ENCODE measurements at regions not wholly inside any gene's neighbourhood (a gene's known extent, or its start where the extent isn't known, plus 50 kb on each side); places are given as distances from the start of the nearest gene placed in this dataset.

GRCh38 chr4:41859087-41859486, 76.1 kb upstream of the TMEM33 start:
- Histone ChIP-seq H3K27me3 (peaks cover 61% of the 10 kb centered on the region), H3K4me1 (no peaks in the 10 kb centered on the region), H3K4me3 (no peak overlapping the region), H3K36me3 (no peaks in the 10 kb centered on the region), H3K9me3 (peaks cover 0 to 3% (median 0%) of the 10 kb centered on the region in 3 donors), H3K27ac (no peak overlapping the region)
- TF ChIP-seq, protein P1, sequence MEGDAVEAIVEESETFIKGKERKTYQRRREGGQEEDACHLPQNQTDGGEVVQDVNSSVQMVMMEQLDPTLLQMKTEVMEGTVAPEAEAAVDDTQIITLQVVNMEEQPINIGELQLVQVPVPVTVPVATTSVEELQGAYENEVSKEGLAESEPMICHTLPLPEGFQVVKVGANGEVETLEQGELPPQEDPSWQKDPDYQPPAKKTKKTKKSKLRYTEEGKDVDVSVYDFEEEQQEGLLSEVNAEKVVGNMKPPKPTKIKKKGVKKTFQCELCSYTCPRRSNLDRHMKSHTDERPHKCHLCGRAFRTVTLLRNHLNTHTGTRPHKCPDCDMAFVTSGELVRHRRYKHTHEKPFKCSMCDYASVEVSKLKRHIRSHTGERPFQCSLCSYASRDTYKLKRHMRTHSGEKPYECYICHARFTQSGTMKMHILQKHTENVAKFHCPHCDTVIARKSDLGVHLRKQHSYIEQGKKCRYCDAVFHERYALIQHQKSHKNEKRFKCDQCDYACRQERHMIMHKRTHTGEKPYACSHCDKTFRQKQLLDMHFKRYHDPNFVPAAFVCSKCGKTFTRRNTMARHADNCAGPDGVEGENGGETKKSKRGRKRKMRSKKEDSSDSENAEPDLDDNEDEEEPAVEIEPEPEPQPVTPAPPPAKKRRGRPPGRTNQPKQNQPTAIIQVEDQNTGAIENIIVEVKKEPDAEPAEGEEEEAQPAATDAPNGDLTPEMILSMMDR (IDR thresholded peaks at IDR 0.05) = no peak
- TF ChIP-seq EP300 (IDR thresholded peaks at IDR 0.05) (no peak), POLR2A (IDR thresholded peaks at IDR 0.05) (no peak), POLR2AphosphoS5 (IDR thresholded peaks at IDR 0.05) (no peak)
- no peak for ATAC-seq
- WGBS, 2 donors (ENCODE audit: low coverage in 1 of 2) = 24 to 43% methylated on average over 4 of the region's 4 CpGs

DNA sequence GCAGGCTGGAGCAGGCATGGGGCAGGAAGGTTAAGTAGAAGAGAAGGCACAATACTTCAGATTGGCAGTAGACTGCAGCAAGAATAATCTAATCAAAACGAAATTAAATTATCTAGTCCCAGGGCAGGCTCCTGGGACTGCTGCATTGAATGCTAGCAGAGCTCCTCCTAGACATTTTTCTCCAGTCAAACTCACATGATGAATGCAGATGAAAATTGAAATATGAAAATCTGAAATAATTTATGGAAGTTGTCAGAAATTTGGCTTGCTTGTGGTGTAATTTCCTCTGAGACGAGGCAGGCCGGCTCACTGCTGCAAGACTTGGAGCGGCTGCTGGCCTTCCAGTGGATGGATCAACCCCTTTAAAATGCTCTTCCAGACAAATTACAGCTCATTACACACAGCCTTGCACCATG, 78.0 kb upstream of the TMEM33 start:
- no peaks in the 10 kb centered on the region for H3K9me3 ChIP-seq
- no peak overlapping the region for H3K27ac ChIP-seq
- ATAC-seq = no peak
- H3K36me3 ChIP-seq = no peaks in the 10 kb centered on the region
- no peaks in the 10 kb centered on the region for H3K4me1 ChIP-seq
- no peak overlapping the region for H3K4me3 ChIP-seq
- no peak for TF ChIP-seq POLR2A (IDR thresholded peaks at IDR 0.05)
- TF ChIP-seq EP300 (IDR thresholded peaks at IDR 0.05) = no peak
- TF ChIP-seq, protein P1 (IDR thresholded peaks at IDR 0.05) = no peak
- TF ChIP-seq POLR2AphosphoS5 (IDR thresholded peaks at IDR 0.05) = no peak
- peaks cover 51% of the 10 kb centered on the region for H3K27me3 ChIP-seq
- 17 to 23% methylated on average over 4 of the region's 4 CpGs for WGBS, 2 donors (ENCODE audit: low coverage in 1 of 2)

DNA sequence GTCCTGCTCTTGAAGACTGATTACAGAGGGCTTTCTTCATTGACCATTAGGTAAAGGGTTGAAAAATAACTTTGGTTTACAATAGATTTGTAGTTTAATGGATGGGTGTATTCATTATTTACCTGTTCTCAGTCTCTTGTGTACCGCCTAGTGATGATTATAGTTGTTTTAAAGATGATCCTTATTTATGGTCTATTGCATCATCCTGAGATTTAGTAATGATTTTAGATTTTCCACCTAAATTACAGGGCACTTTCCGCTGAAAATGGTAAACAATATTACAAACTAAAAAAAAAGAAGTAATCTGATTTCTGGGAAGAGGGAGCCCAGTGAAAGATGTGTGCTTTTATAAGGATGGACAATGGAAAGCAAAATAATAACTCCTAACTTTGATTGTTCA, 78.4 kb upstream of the TMEM33 start:
- H3K4me3 ChIP-seq = no peak overlapping the region
- no peak overlapping the region for H3K27ac ChIP-seq
- no peaks in the 10 kb centered on the region for H3K4me1 ChIP-seq
- TF ChIP-seq, protein P1 (IDR thresholded peaks at IDR 0.05) = no peak
- no peak for TF ChIP-seq POLR2AphosphoS5 (IDR thresholded peaks at IDR 0.05)
- no peak for TF ChIP-seq POLR2A (IDR thresholded peaks at IDR 0.05)
- TF ChIP-seq EP300 (IDR thresholded peaks at IDR 0.05) = no peak
- peaks cover 47% of the 10 kb centered on the region for H3K27me3 ChIP-seq
- H3K9me3 ChIP-seq = no peaks in the 10 kb centered on the region
- ATAC-seq = no peak
- 80 to 100% methylated on average over 2 of the region's 2 CpGs for WGBS, 2 donors (ENCODE audit: low coverage in 1 of 2)
- no peaks in the 10 kb centered on the region for H3K36me3 ChIP-seq

DNA sequence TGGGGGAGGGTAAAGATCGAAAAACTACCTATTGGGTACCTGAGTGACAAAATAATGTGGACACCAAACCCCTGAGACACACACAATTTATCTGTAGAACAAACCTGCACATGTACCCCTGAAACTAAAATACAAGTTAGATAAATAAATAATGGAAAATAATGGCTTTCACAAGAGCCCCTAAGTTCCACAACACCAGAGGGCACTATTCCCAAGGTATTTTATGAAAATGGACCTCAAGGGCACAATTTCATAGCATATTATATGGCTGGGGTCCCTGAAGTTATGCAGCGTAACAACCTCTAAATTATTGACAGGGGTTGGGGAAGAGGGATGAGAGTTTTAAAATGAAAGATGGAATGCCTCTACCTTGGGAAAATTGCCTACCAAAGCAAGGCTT, 81.3 kb upstream of the TMEM33 start:
- no peak for TF ChIP-seq POLR2AphosphoS5 (IDR thresholded peaks at IDR 0.05)
- TF ChIP-seq EP300 (IDR thresholded peaks at IDR 0.05) = no peak
- TF ChIP-seq, protein P1 (IDR thresholded peaks at IDR 0.05) = no peak
- no peak for TF ChIP-seq POLR2A (IDR thresholded peaks at IDR 0.05)
- 79 to 81% methylated on average over 2 of the region's 2 CpGs for WGBS, 2 donors (ENCODE audit: low coverage in 1 of 2)
- no peaks in the 10 kb centered on the region for H3K4me1 ChIP-seq
- H3K27me3 ChIP-seq = peaks cover 35% of the 10 kb centered on the region
- H3K9me3 ChIP-seq = no peaks in the 10 kb centered on the region
- no peak overlapping the region for H3K27ac ChIP-seq
- no peaks in the 10 kb centered on the region for H3K36me3 ChIP-seq
- no peak for ATAC-seq
- no peak overlapping the region for H3K4me3 ChIP-seq

- Histone ChIP-seq H3K27ac (no peak overlapping the region), H3K27me3 (peaks cover 29% of the 10 kb centered on the region), H3K4me3 (no peak overlapping the region), H3K9me3 (no peaks in the 10 kb centered on the region), H3K36me3 (no peaks in the 10 kb centered on the region), H3K4me1 (no peaks in the 10 kb centered on the region)
- TF ChIP-seq, protein P1 (IDR thresholded peaks at IDR 0.05) = no peak
- TF ChIP-seq POLR2AphosphoS5 (IDR thresholded peaks at IDR 0.05) = no peak
- TF ChIP-seq EP300 (IDR thresholded peaks at IDR 0.05) = no peak
- TF ChIP-seq POLR2A (IDR thresholded peaks at IDR 0.05) = no peak
- no peak for ATAC-seq
- 54 to 70% methylated on average over 2 of the region's 2 CpGs for WGBS, 2 donors (ENCODE audit: low coverage in 1 of 2)
Observed at GRCh38 chr4:41852229-41852628, 83.0 kb upstream of the TMEM33 start.

Data from gastroesophageal sphincter (tissue), 4 donors.